Neural progenitor cell (in vitro differentiated cells): ENCODE measurements at regions not wholly inside any gene's neighbourhood (a gene's known extent, or its start where the extent isn't known, plus 50 kb on each side); places are given as distances from the start of the nearest gene placed in this dataset.

ENCODE experiments used
- DNase-seq: peaks from one replicate; pipeline ENCODE4 v3.0.0-alpha.2; 2016; ENCODE audit warnings: low spot score
- H2AFZ ChIP-seq: fragments of 200-600 bp; sonication (generic); replicated peaks from 2 replicates; pipeline ENCODE4 v1.6.1; 2016; ENCODE audit warnings: antibody characterized with exemption
- H3F3A ChIP-seq: fragments of 200-600 bp; sonication (generic); 2 replicates; pipeline ENCODE4 v1.6.1; 2016; ENCODE audit warnings: antibody characterized with exemption, low read depth
- H3K27ac ChIP-seq: fragments of 200-600 bp; sonication (generic); 2 replicates; pipeline ENCODE4 v1.5.1; 2016; ENCODE audit warnings: mild to moderate bottlenecking
- H3K27me3 ChIP-seq: fragments of 200-600 bp; sonication (generic); 2 replicates; pipeline ENCODE4 v1.6.1; 2016; ENCODE audit warnings: mild to moderate bottlenecking, moderate library complexity
- H3K36me3 ChIP-seq: fragments of 200-600 bp; sonication (generic); 2 replicates; pipeline ENCODE4 v1.5.1; 2016
- H3K4me1 ChIP-seq: fragments of 200-600 bp; sonication (generic); 2 replicates; pipeline ENCODE4 v1.6.1; 2016; ENCODE audit warnings: mixed run types
- H3K4me2 ChIP-seq: fragments of 200-600 bp; sonication (generic); 2 replicates; pipeline ENCODE4 v1.6.1; 2016
- H3K4me3 ChIP-seq: fragments of 200-600 bp; sonication (generic); 2 replicates; pipeline ENCODE4 v1.5.1; 2016
- H3K79me2 ChIP-seq: fragments of 200-600 bp; sonication (generic); 2 replicates; pipeline ENCODE4 v1.6.1; 2016; ENCODE audit warnings: low read depth
- H3K9ac ChIP-seq: fragments of 200-600 bp; sonication (generic); 2 replicates; pipeline ENCODE4 v1.6.1; 2016
- H3K9me3 ChIP-seq: fragments of 200-600 bp; sonication (generic); 2 replicates; pipeline ENCODE4 v1.5.1; 2016; ENCODE audit warnings: low read depth
- H4K20me1 ChIP-seq: fragments of 200-600 bp; sonication (generic); 2 replicates; pipeline ENCODE4 v1.6.1; 2016; ENCODE audit warnings: low read depth
- H3K27ac Mint-ChIP-seq: 3 replicates; pipeline ENCODE4 v1.8.0; 2021; ENCODE audit warnings: mixed read lengths
- H3K27me3 Mint-ChIP-seq: 2 replicates; pipeline ENCODE4 v1.8.0; 2022; ENCODE audit warnings: low read depth, mild to moderate bottlenecking, inconsistent platforms, moderate library complexity, mixed read lengths; ENCODE audit not compliant: insufficient read depth
- H3K36me3 Mint-ChIP-seq: 3 replicates; pipeline ENCODE4 v1.8.0; 2021; ENCODE audit warnings: mixed read lengths
- H3K4me1 Mint-ChIP-seq: 3 replicates; pipeline ENCODE4 v1.8.0; 2021; ENCODE audit warnings: mixed read lengths
- H3K4me3 Mint-ChIP-seq: 3 replicates; pipeline ENCODE4 v1.8.0; 2021; ENCODE audit warnings: mild to moderate bottlenecking, moderate library complexity, mixed read lengths
- H3K9me3 Mint-ChIP-seq: 3 replicates; pipeline ENCODE4 v1.8.0; 2020; ENCODE audit warnings: mixed read lengths
- CTCF ChIP-seq: fragments of 200-600 bp; sonication (generic); IDR thresholded peaks from 2 replicates; pipeline ENCODE4 v1.5.1; 2017; ENCODE audit warnings: antibody characterized with exemption, mild to moderate bottlenecking
- EZH2 ChIP-seq: fragments of 200-600 bp; sonication (generic); IDR thresholded peaks from 2 replicates; pipeline ENCODE4 v1.6.1; 2017; ENCODE audit warnings: antibody characterized with exemption, mild to moderate bottlenecking, moderate library complexity
- EZH2phosphoT487 ChIP-seq: fragments of 200-600 bp; sonication (generic); IDR thresholded peaks from 2 replicates; pipeline ENCODE4 v1.6.1; 2017; ENCODE audit warnings: antibody characterized with exemption

DNA sequence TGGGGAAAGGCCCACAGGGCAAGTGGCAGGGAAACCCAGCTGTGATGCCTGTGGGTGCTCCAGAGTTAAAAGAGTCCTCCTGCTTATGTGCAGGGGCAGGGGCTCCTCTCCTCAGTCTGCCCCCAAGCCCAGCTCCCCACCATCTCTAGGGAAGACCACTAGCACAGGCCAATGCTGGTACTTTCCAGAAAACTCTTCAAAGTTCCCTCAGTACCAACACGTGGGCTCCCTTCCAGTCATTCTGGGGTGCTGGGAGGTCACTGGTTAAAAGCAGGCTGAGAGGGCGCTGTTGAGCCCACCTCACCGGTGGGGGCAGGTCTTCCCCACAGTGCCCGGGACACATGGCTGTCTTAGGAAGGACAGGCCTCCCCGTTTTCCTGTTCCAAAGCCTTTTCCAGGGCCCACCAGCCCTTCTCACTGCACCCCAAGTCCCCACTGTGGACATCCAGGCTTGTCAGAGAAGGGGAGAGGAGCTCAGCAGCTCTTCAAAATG is 154.6 kb downstream of the TRIM29 start:
- DNase-seq: no peak
- Histone ChIP-seq H4K20me1 (no peaks in the 10 kb centered on the region), H3K36me3 (no peaks in the 10 kb centered on the region), H3K4me2 (no peak overlapping the region), H2AFZ (no peak overlapping the region), H3K4me3 (no peak overlapping the region), H3K9me3 (no peaks in the 10 kb centered on the region), H3K9ac (no peak overlapping the region), H3K27ac (no peak overlapping the region), H3K27me3 (no peaks in the 10 kb centered on the region), H3K79me2 (no peaks in the 10 kb centered on the region), H3F3A (no peaks in the 10 kb centered on the region), H3K4me1 (peaks cover 18% of the 10 kb centered on the region)
- H3K36me3 Mint-ChIP-seq: no peaks in the 10 kb centered on the region
- H3K27ac Mint-ChIP-seq: peak overlapping the region; percentile 58
- H3K4me3 Mint-ChIP-seq: no peak overlapping the region
- peak; percentile 40 for TF ChIP-seq CTCF
- no peak for TF ChIP-seq EZH2phosphoT487
- no peak for TF ChIP-seq EZH2
- H3K27me3 Mint-ChIP-seq: peaks cover 13% of the 10 kb centered on the region
- no peaks in the 10 kb centered on the region for H3K9me3 Mint-ChIP-seq
- peaks cover 59% of the 10 kb centered on the region for H3K4me1 Mint-ChIP-seq

DNA sequence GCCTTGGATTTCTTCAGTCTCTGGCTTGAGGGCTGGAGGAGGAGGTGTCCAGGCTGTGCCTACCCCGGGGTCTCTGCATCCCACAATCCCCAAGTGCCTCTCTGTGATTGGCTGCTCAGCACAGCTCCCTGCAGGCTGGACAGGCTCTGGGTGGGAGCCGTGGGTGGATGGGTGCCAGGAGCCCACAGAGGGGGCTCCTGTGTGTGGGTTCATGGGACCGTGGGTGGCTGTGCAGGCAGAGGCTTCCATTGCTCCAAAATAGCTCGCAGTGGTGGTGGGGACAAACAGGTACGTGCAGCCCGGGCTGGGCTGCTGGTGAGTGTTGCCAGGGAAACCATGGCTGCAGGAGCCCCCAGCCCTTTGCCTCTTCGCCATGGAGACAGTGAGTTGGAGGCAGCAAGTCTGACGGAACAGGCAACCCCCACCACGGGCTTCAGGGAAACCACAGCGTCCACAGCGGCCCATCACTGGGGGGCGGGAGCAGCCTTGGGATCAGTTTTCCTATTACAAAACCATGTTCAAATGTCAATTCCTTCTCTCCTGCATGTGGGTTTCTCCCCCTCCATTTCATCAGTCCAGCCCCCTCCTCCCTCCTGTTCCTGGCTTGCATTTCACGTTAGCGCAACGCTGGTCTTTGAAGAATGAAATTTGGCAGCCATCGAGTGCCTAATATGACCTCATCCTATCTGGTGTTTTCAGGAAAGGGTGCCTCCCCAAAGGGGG is 155.2 kb downstream of the TRIM29 start:
- H4K20me1 ChIP-seq: no peaks in the 10 kb centered on the region
- H3F3A ChIP-seq: no peaks in the 10 kb centered on the region
- H3K9me3 ChIP-seq: no peaks in the 10 kb centered on the region
- H3K79me2 ChIP-seq: no peaks in the 10 kb centered on the region
- H3K4me1 ChIP-seq: peaks cover 22% of the 10 kb centered on the region
- no peak overlapping the region for H3K27ac ChIP-seq
- Mint-ChIP-seq H3K27ac (no peak overlapping the region), H3K9me3 (no peaks in the 10 kb centered on the region), H3K36me3 (no peaks in the 10 kb centered on the region), H3K4me1 (peaks cover 56% of the 10 kb centered on the region), H3K4me3 (no peak overlapping the region), H3K27me3 (peaks cover 14% of the 10 kb centered on the region)
- no peak for DNase-seq
- H2AFZ ChIP-seq: no peak overlapping the region
- H3K4me3 ChIP-seq: no peak overlapping the region
- H3K9ac ChIP-seq: no peak overlapping the region
- no peaks in the 10 kb centered on the region for H3K36me3 ChIP-seq
- no peaks in the 10 kb centered on the region for H3K27me3 ChIP-seq
- H3K4me2 ChIP-seq: no peak overlapping the region
- no peak for TF ChIP-seq EZH2
- TF ChIP-seq CTCF: no peak
- no peak for TF ChIP-seq EZH2phosphoT487

DNA sequence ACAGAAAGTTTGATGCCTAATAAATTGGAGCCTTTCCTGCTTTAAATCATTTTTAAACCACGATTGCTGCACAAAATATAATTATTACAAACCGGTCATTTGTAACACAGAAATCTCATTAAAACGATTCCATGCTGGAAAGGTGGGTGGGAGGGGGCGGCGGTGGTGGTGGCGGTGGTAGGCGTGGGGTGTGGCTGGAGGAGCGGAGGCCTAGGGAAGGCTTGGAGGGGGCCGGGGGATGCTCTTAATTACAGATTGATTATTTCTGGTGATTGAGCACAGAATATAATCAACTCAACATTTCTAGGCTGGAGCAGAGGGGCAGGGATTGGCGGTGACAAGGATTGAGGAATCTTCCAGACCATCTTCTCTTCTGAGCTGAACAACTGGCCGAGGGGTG is 157.5 kb downstream of the TRIM29 start:
- no peak overlapping the region for H3K9ac ChIP-seq
- H3K4me1 ChIP-seq: peaks cover 23% of the 10 kb centered on the region
- peaks cover 12% of the 10 kb centered on the region for H3F3A ChIP-seq
- Mint-ChIP-seq H3K4me1 (peaks cover 68% of the 10 kb centered on the region), H3K36me3 (no peaks in the 10 kb centered on the region), H3K27ac (no peak overlapping the region), H3K4me3 (no peak overlapping the region), H3K27me3 (peaks cover 15% of the 10 kb centered on the region), H3K9me3 (no peaks in the 10 kb centered on the region)
- H3K79me2 ChIP-seq: no peaks in the 10 kb centered on the region
- no peaks in the 10 kb centered on the region for H3K36me3 ChIP-seq
- no peak for DNase-seq
- no peaks in the 10 kb centered on the region for H3K27me3 ChIP-seq
- no peaks in the 10 kb centered on the region for H4K20me1 ChIP-seq
- H2AFZ ChIP-seq: no peak overlapping the region
- no peak overlapping the region for H3K4me3 ChIP-seq
- TF ChIP-seq CTCF: no peak
- TF ChIP-seq EZH2phosphoT487: no peak
- no peak for TF ChIP-seq EZH2
- no peak overlapping the region for H3K4me2 ChIP-seq
- H3K9me3 ChIP-seq: no peaks in the 10 kb centered on the region
- H3K27ac ChIP-seq: no peak overlapping the region
